Stimulated activated naive CD4-positive, alpha-beta T cell (primary cell): ENCODE measurements at regions not wholly inside any gene's neighbourhood (a gene's known extent, or its start where the extent isn't known, plus 50 kb on each side); places are given as distances from the start of the nearest gene placed in this dataset.

Experiments used
- DNase-seq, 6 experiments: peaks; one replicate each; lab custom pipeline; 2025; lab: John Stamatoyannopoulos, UW

- no peak for DNase-seq
Observed at GRCh38 chr4:79023799-79024770, 84.8 kb upstream of the PAQR3 start.

- no peak for DNase-seq
Observed at GRCh38 chr4:79022529-79022928, 83.3 kb upstream of the PAQR3 start.

GRCh38 chr4:79017481-79017880 is 78.2 kb upstream of the PAQR3 start:
- DNase-seq, result no peak

GRCh38 chr4:79016878-79017277 is 77.6 kb upstream of the PAQR3 start:
- DNase-seq, result no peak

- no peak for DNase-seq
Observed at GRCh38 chr4:79015411-79015810, 76.2 kb upstream of the PAQR3 start.

GRCh38 chr4:79014230-79014629 is 75.0 kb upstream of the PAQR3 start:
- no peak for DNase-seq

- DNase-seq, result no peak
Observed at GRCh38 chr4:79013756-79014155, 74.5 kb upstream of the PAQR3 start.

GRCh38 chr4:78990938-78991810 is 51.9 kb upstream of the PAQR3 start:
- peak in 1 of 6 experiments; percentile 0 for DNase-seq

GRCh38 chr4:78989697-78990270 is 50.5 kb upstream of the PAQR3 start:
- DNase-seq, result no peak
